Neural crest cell (in vitro differentiated cells): ENCODE measurements at regions not wholly inside any gene's neighbourhood (a gene's known extent, or its start where the extent isn't known, plus 50 kb on each side); places are given as distances from the start of the nearest gene placed in this dataset.

ENCODE experiments used
- DNase-seq: peaks from one replicate; pipeline ENCODE4 v3.0.0; 2021; ENCODE audit warnings: low read depth, mixed read lengths, low spot score
- H3K27ac Mint-ChIP-seq: one replicate; pipeline ENCODE4 v1.8.0; 2021; ENCODE audit warnings: mild to moderate bottlenecking, mixed read lengths; ENCODE audit not compliant: unreplicated experiment
- H3K27me3 Mint-ChIP-seq: 2 replicates; pipeline ENCODE4 v1.8.0; 2021; ENCODE audit warnings: low read depth, mild to moderate bottlenecking, mixed read lengths
- H3K36me3 Mint-ChIP-seq: 2 replicates; pipeline ENCODE4 v1.8.0; 2021; ENCODE audit warnings: low read depth, mild to moderate bottlenecking, mixed read lengths
- H3K4me1 Mint-ChIP-seq: 2 replicates; pipeline ENCODE4 v1.8.0; 2021; ENCODE audit warnings: mixed read lengths
- H3K4me3 Mint-ChIP-seq: one replicate; pipeline ENCODE4 v1.8.0; 2021; ENCODE audit warnings: mild to moderate bottlenecking, mixed read lengths
- H3K9me3 Mint-ChIP-seq: 2 replicates; pipeline ENCODE4 v1.8.0; 2021; ENCODE audit warnings: mixed read lengths
- TF ChIP-seq, protein P1 (sequence below): fragments of 200-600 bp; sonication (generic); conservative IDR thresholded peaks from 2 replicates; pipeline ENCODE4 v1.5.0; 2021; ENCODE audit warnings: antibody characterized with exemption, mild to moderate bottlenecking

DNA sequence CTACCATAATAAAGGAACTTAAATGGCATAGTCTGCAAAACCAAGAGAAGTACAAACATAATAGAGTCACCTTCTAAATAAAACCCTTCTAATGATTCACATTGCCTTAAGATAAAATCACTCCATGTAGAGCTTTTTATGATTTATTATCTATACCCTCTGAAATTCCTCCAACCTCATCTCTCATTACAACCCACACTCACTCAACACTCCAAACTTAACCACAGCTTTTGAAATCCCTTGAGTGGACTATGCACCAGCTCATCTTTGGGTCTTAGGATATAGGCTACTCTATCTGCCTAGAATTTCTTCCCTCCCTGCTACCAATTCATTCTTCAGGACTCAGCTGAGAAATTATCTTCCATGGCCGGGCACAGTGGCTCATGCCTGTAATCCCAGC lies 122.5 kb downstream of the CETN3 start:
- TF ChIP-seq, protein P1, sequence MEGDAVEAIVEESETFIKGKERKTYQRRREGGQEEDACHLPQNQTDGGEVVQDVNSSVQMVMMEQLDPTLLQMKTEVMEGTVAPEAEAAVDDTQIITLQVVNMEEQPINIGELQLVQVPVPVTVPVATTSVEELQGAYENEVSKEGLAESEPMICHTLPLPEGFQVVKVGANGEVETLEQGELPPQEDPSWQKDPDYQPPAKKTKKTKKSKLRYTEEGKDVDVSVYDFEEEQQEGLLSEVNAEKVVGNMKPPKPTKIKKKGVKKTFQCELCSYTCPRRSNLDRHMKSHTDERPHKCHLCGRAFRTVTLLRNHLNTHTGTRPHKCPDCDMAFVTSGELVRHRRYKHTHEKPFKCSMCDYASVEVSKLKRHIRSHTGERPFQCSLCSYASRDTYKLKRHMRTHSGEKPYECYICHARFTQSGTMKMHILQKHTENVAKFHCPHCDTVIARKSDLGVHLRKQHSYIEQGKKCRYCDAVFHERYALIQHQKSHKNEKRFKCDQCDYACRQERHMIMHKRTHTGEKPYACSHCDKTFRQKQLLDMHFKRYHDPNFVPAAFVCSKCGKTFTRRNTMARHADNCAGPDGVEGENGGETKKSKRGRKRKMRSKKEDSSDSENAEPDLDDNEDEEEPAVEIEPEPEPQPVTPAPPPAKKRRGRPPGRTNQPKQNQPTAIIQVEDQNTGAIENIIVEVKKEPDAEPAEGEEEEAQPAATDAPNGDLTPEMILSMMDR = no peak
- Mint-ChIP-seq H3K9me3 (no peaks in the 10 kb centered on the region), H3K4me3 (no peak overlapping the region), H3K4me1 (no peaks in the 10 kb centered on the region), H3K27ac (no peak overlapping the region), H3K27me3 (no peaks in the 10 kb centered on the region), H3K36me3 (no peaks in the 10 kb centered on the region)
- DNase-seq = no peak

DNA sequence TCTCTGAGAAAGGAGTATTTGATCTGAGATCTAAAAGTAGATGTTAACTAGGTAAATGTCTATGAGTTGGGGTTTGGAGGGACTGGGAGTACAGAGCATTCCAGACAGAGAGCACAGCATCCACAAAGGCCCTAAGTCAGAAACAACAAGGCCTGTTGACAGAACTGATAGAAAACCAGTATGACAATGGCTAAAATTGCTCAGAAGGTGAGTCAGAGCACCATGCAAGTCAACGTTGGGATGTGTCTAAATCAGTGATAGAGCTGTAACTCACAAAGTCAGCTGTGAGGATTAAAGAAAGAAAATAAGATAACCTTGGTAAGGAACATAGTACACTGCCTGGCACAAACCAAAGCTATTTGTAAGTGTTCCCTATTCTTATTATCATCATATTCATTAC lies 124.0 kb downstream of the CETN3 start:
- no peaks in the 10 kb centered on the region for H3K27me3 Mint-ChIP-seq
- H3K9me3 Mint-ChIP-seq = no peaks in the 10 kb centered on the region
- H3K4me1 Mint-ChIP-seq = no peaks in the 10 kb centered on the region
- H3K27ac Mint-ChIP-seq = no peak overlapping the region
- H3K36me3 Mint-ChIP-seq = no peaks in the 10 kb centered on the region
- TF ChIP-seq, protein P1 = no peak
- H3K4me3 Mint-ChIP-seq = no peak overlapping the region
- no peak for DNase-seq

DNA sequence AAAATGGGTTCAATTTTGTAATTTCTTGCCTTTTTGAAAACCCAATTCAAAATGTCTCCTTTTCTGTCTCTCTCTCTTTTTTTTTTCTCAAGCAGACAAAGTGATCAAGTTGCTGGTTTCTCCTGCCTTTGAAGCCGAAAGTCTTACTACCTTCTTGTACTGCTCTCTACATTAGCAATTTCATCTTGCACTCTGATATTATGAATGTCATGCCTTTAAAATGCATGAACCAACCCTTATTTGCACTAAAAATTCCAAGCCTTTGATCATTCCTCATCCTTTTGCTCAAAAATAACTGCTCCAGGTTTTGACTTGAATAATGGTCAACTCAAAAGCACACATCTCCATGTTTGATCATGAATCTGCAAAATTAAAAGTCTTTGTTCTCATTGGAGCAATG lies 125.2 kb downstream of the CETN3 start:
- Mint-ChIP-seq H3K4me1 (no peaks in the 10 kb centered on the region), H3K27ac (no peak overlapping the region), H3K9me3 (no peaks in the 10 kb centered on the region), H3K4me3 (no peak overlapping the region), H3K27me3 (no peaks in the 10 kb centered on the region), H3K36me3 (no peaks in the 10 kb centered on the region)
- TF ChIP-seq, protein P1 = no peak
- no peak for DNase-seq

DNA sequence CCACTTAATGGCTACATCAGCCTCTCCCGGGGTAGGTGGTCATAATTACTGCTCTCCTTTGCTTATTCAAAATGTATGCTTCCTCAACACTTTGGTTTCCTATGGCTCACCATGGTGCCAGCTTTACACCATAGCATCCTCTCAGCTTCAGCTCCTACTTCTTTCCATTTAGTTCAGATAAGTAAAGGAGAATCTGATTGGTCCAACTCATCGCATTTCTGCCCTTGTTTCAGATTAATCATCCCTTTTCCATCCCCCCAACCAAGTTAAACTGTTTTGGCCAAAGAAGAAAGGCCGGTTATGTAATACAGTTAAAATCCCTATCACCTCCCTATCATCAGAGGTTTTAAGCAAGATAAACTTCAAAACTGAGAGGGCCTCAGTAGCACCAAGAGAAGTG lies 130.5 kb downstream of the CETN3 start:
- no peaks in the 10 kb centered on the region for H3K9me3 Mint-ChIP-seq
- no peaks in the 10 kb centered on the region for H3K4me1 Mint-ChIP-seq
- H3K27ac Mint-ChIP-seq = no peak overlapping the region
- DNase-seq = no peak
- H3K4me3 Mint-ChIP-seq = no peak overlapping the region
- H3K27me3 Mint-ChIP-seq = no peaks in the 10 kb centered on the region
- no peaks in the 10 kb centered on the region for H3K36me3 Mint-ChIP-seq
- TF ChIP-seq, protein P1 = no peak

DNA sequence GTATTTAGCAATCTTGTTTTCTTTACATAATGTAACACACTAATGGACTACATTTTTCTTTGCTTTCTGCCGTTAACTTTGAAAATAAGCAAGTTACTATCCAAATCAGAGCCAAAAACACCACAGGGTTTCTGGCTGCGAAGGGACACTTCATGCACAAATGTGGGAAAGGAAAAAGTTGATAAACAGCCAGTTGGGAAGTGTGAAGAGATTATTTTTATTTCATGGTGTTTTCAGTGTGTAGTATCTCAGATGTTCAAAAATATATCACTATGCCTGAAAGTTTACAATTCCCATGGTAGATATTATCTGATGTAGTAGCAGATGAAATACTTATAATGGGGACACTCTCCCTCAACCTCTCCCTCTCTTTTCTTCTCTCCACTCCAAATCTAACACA lies 135.3 kb downstream of the CETN3 start:
- Mint-ChIP-seq H3K27me3 (no peaks in the 10 kb centered on the region), H3K27ac (no peak overlapping the region), H3K4me1 (no peaks in the 10 kb centered on the region), H3K9me3 (no peaks in the 10 kb centered on the region), H3K36me3 (no peaks in the 10 kb centered on the region), H3K4me3 (no peak overlapping the region)
- TF ChIP-seq, protein P1 = no peak
- no peak for DNase-seq

DNA sequence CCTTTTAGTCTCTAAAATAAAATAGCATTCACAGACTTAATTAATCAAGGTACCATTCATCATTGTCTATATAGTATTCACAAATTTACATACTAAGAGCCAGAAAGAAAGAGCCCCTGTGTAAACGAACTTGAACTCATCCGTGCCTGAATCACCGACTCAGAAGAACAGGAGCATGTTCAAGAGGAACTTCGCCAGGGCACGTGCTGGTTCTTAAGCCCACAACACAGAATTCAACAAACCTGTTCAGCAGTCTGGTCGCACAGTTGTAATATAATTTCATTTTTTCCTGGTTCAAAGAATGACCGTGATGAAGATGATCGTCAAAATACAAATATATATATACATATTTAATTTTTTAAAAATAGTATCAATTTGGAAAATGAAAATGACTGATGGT lies 141.9 kb downstream of the CETN3 start:
- H3K27ac Mint-ChIP-seq = no peak overlapping the region
- no peaks in the 10 kb centered on the region for H3K36me3 Mint-ChIP-seq
- no peak for DNase-seq
- TF ChIP-seq, protein P1 = no peak
- H3K27me3 Mint-ChIP-seq = no peaks in the 10 kb centered on the region
- H3K9me3 Mint-ChIP-seq = no peaks in the 10 kb centered on the region
- peaks cover 22% of the 10 kb centered on the region for H3K4me1 Mint-ChIP-seq
- H3K4me3 Mint-ChIP-seq = no peak overlapping the region
